B cell (primary cell): ENCODE measurements at regions not wholly inside any gene's neighbourhood (a gene's known extent, or its start where the extent isn't known, plus 50 kb on each side); places are given as distances from the start of the nearest gene placed in this dataset.

Source experiments
- ATAC-seq: fragments of 200-7000 bp; cut with Tn5 transposase; one replicate; pipeline ENCODE4 v1.10.0; 2021; ENCODE audit warnings: low read depth, mild to moderate bottlenecking, moderate number of reproducible peaks, moderate library complexity
- CTCF ChIA-PET: fragments of 350-600 bp; sonication (Branson Sonifier 250); formaldehyde crosslinking; loops from one replicate; lab custom pipeline; 2021; ENCODE audit warnings: antibody characterized with exemption, inconsistent platforms; lab: Charles Lee
- POLR2A ChIA-PET: fragments of 350-600 bp; sonication (Branson Sonifier 250); formaldehyde crosslinking; loops from one replicate; lab custom pipeline; 2021; ENCODE audit warnings: antibody characterized with exemption; lab: Charles Lee
- DNase-seq: peaks from one replicate; pipeline ENCODE4 v3.0.0; 2013
- H2AFZ ChIP-seq: 2 replicates; pipeline ENCODE4 v1.6.1; 2012; ENCODE audit warnings: mild to moderate bottlenecking, low read depth, low read length; ENCODE audit not compliant: insufficient read depth, poor library complexity, severe bottlenecking
- H3K27ac ChIP-seq, 2 donors: 1 replicate in 1 of 2; 2 replicates in 1 of 2; pipeline ENCODE4 v1.5.1; 2012 to 2013; ENCODE audit warnings: low read length in 2 of 2, mild to moderate bottlenecking in 2 of 2, moderate library complexity in 1 of 2
- H3K27me3 ChIP-seq, 4 experiments: fragments of 200-600 bp in 1 of 4; sonication (generic) in 1 of 4; replicated peaks in 1 of 4; 1 replicate in 2 of 4; 2 replicates in 2 of 4; pipeline versions ENCODE4 v1.6.1 to v1.7.0; 2013 to 2016; ENCODE audit warnings: low read length in 3 of 4, mild to moderate bottlenecking in 2 of 4, mixed read lengths in 1 of 4, moderate library complexity in 1 of 4; ENCODE audit not compliant: insufficient read depth in 4 of 4, control insufficient read depth in 3 of 4; ENCODE audit errors: control extremely low read depth in 1 of 4
- H3K36me3 ChIP-seq, 2 experiments: replicated peaks in 1 of 2; 1 replicate in 1 of 2; 2 replicates in 1 of 2; pipeline versions ENCODE4 v1.6.1 to v1.7.1; 2013; ENCODE audit warnings: low read length in 1 of 2; ENCODE audit not compliant: insufficient read depth in 2 of 2, control insufficient read depth in 1 of 2; ENCODE audit errors: control extremely low read depth in 1 of 2, extremely low read depth in 1 of 2
- H3K4me1 ChIP-seq, 2 donors: fragments of 200-600 bp in 1 of 2; sonication (generic) in 1 of 2; 1 replicate in 1 of 2; 2 replicates in 1 of 2; pipeline versions ENCODE4 v1.5.1 to v1.6.1; 2013 to 2017; ENCODE audit warnings: low read length in 2 of 2; ENCODE audit not compliant: control insufficient read depth in 2 of 2, insufficient read depth in 2 of 2
- H3K4me2 ChIP-seq: replicated peaks from 2 replicates; pipeline ENCODE3; 2012; ENCODE audit warnings: mild to moderate bottlenecking, low read depth, low read length; ENCODE audit not compliant: poor library complexity, severe bottlenecking
- H3K4me3 ChIP-seq, 5 experiments: fragments of 200-600 bp in 1 of 5; sonication (generic) in 1 of 5; 1 replicate in 3 of 5; 2 replicates in 2 of 5; pipeline versions ENCODE4 v1.5.1 to v1.7.0; 2011 to 2016; ENCODE audit warnings: low read length in 4 of 5, mild to moderate bottlenecking in 4 of 5, low read depth in 2 of 5, control low read depth in 1 of 5, moderate library complexity in 1 of 5; ENCODE audit not compliant: insufficient read depth in 1 of 5; ENCODE audit errors: control extremely low read depth in 1 of 5, extremely low read depth in 1 of 5
- H3K79me2 ChIP-seq: fragments of 200-600 bp; sonication (generic); one replicate; pipeline ENCODE4 v1.6.0; 2016; ENCODE audit warnings: low read length; ENCODE audit not compliant: control insufficient read depth, insufficient read depth
- H3K9ac ChIP-seq: fragments of 200-600 bp; sonication (generic); 2 replicates; pipeline ENCODE4 v1.6.1; 2017; ENCODE audit warnings: mild to moderate bottlenecking, low read length, moderate library complexity
- H3K9me3 ChIP-seq, 3 donors: one replicate each; pipeline versions ENCODE4 v1.6.1 to v1.7.1; 2013; ENCODE audit warnings: low read length in 2 of 3; ENCODE audit not compliant: control insufficient read depth in 2 of 3, insufficient read depth in 1 of 3; ENCODE audit errors: control extremely low read depth in 1 of 3
- H4K20me1 ChIP-seq: 2 replicates; pipeline ENCODE4 v1.6.0; 2012; ENCODE audit warnings: mild to moderate bottlenecking, low read length; ENCODE audit not compliant: insufficient read depth, control insufficient read depth, poor library complexity, severe bottlenecking
- H3K27ac Mint-ChIP-seq: one replicate; pipeline ENCODE4 v1.8.0; 2021; ENCODE audit warnings: mixed read lengths
- H3K27me3 Mint-ChIP-seq: one replicate; pipeline ENCODE4 v1.8.0; 2021; ENCODE audit warnings: mixed read lengths
- H3K4me1 Mint-ChIP-seq: one replicate; pipeline ENCODE4 v1.8.0; 2021; ENCODE audit warnings: mixed read lengths
- H3K4me3 Mint-ChIP-seq: one replicate; pipeline ENCODE4 v1.8.0; 2021; ENCODE audit warnings: mixed read lengths
- H3K9me3 Mint-ChIP-seq: one replicate; pipeline ENCODE4 v1.8.0; 2022; ENCODE audit warnings: mixed read lengths; ENCODE audit not compliant: insufficient read depth
- EZH2 ChIP-seq: IDR thresholded peaks from 2 replicates; pipeline ENCODE4 v1.6.1; 2012; ENCODE audit warnings: borderline replicate concordance, low read depth, mild to moderate bottlenecking, moderate library complexity, low read length; ENCODE audit not compliant: insufficient read depth, poor library complexity, severe bottlenecking
- WGBS: methylation state at CpG from one replicate; pipeline ENCODE4 v1.1.5; 2013; ENCODE audit warnings: missing lambda C conversion rate; ENCODE audit not compliant: insufficient coverage; 5-methylcytosine and 5-hydroxymethylcytosine counted together
- intact Hi-C: fragments of 100-400 bp; cut with micrococcal nuclease; formaldehyde crosslinking; loops from one replicate; pipeline ENCODE4 v1.10.0; 2022
- TF ChIP-seq, protein P1 (sequence below): fragments of 200-600 bp; IDR thresholded peaks from one replicate; pipeline ENCODE4 v1.8.0; 2022; ENCODE audit warnings: antibody characterized with exemption, mild to moderate bottlenecking

DNA sequence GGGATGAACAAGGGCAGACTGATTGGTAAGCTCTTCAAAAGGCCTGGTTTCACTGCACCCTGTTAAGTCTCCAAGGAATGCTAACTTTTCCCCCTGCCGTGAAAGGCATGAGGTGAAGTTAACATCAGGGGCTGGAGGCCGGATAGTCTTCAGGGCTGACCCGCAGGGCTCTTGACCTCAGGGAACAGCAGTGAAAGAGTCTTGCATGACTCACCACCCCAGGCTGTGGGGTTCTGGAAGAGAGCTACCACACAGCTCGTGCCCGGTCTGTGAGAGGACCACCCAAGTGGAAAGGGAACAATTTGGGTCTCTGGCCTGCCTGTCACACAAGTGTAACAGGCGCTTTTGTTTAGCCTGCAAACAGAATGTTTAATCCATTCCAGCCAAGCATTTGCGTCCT, 504.9 kb downstream of the EDEM1 start:
- Mint-ChIP-seq H3K4me3 (no peak overlapping the region), H3K27ac (no peak overlapping the region), H3K9me3 (peaks cover 12% of the 10 kb centered on the region), H3K27me3 (no peaks in the 10 kb centered on the region), H3K4me1 (no peaks in the 10 kb centered on the region)
- POLR2A ChIA-PET = no interaction called here
- intact Hi-C loops = no loop called here
- Histone ChIP-seq H3K27ac (no peak overlapping the region), H3K27me3 (no peaks in the 10 kb centered on the region), H4K20me1 (no peaks in the 10 kb centered on the region), H3K4me3 (no peak overlapping the region), H3K79me2 (no peaks in the 10 kb centered on the region), H3K9ac (no peak overlapping the region), H3K9me3 (peaks cover 0 to 6% (median 5%) of the 10 kb centered on the region in 3 donors), H3K36me3 (no peaks in the 10 kb centered on the region), H3K4me1 (no peaks in the 10 kb centered on the region), H3K4me2 (no peak overlapping the region), H2AFZ (no peak overlapping the region)
- CTCF ChIA-PET = no interaction called here
- WGBS = 82% methylated on average over 6 of the region's 7 CpGs
- TF ChIP-seq, protein P1, sequence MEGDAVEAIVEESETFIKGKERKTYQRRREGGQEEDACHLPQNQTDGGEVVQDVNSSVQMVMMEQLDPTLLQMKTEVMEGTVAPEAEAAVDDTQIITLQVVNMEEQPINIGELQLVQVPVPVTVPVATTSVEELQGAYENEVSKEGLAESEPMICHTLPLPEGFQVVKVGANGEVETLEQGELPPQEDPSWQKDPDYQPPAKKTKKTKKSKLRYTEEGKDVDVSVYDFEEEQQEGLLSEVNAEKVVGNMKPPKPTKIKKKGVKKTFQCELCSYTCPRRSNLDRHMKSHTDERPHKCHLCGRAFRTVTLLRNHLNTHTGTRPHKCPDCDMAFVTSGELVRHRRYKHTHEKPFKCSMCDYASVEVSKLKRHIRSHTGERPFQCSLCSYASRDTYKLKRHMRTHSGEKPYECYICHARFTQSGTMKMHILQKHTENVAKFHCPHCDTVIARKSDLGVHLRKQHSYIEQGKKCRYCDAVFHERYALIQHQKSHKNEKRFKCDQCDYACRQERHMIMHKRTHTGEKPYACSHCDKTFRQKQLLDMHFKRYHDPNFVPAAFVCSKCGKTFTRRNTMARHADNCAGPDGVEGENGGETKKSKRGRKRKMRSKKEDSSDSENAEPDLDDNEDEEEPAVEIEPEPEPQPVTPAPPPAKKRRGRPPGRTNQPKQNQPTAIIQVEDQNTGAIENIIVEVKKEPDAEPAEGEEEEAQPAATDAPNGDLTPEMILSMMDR = no peak
- no peak for TF ChIP-seq EZH2
- DNase-seq (no peak), ATAC-seq (no peak)

DNA sequence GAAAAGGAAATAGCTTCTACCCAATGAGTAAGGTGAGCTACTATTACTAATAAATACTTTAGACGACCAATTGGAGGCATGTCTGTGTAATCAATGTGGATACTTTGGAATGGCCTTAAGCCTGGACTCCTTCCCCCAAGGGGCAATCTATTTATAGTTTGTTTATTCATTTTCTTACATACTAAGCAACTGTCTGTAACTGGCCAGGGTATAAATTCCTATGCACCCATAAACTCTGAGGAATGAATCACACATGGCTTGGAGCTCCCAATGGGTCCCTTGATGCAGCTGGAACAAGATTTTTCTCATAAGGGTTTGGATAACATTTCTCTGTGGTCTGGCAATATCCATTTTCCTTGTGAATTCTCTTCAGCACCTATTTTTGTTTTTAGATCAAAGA, 506.8 kb downstream of the EDEM1 start:
- Histone ChIP-seq H2AFZ (no peak overlapping the region), H4K20me1 (no peaks in the 10 kb centered on the region), H3K9me3 (peaks cover 0 to 6% (median 5%) of the 10 kb centered on the region in 3 donors), H3K27ac (no peak overlapping the region), H3K27me3 (no peaks in the 10 kb centered on the region), H3K9ac (no peak overlapping the region), H3K36me3 (no peaks in the 10 kb centered on the region), H3K4me1 (no peaks in the 10 kb centered on the region), H3K4me3 (no peak overlapping the region), H3K79me2 (no peaks in the 10 kb centered on the region), H3K4me2 (no peak overlapping the region)
- ATAC-seq (no peak), DNase-seq (no peak)
- no peak for TF ChIP-seq EZH2
- TF ChIP-seq, protein P1 = no peak
- Mint-ChIP-seq H3K27ac (no peak overlapping the region), H3K9me3 (peaks cover 8% of the 10 kb centered on the region), H3K4me1 (no peaks in the 10 kb centered on the region), H3K4me3 (no peak overlapping the region), H3K27me3 (no peaks in the 10 kb centered on the region)
- POLR2A ChIA-PET = no interaction called here
- CTCF ChIA-PET = no interaction called here
- intact Hi-C loops = no loop called here
- no CpG with 5 or more reads among the region's 1 CpG for WGBS
